ENCODE measurements at regions not wholly inside any gene's neighbourhood (a gene's known extent, or its start where the extent isn't known, plus 50 kb on each side); places are given as distances from the start of the nearest gene placed in this dataset.

DNA sequence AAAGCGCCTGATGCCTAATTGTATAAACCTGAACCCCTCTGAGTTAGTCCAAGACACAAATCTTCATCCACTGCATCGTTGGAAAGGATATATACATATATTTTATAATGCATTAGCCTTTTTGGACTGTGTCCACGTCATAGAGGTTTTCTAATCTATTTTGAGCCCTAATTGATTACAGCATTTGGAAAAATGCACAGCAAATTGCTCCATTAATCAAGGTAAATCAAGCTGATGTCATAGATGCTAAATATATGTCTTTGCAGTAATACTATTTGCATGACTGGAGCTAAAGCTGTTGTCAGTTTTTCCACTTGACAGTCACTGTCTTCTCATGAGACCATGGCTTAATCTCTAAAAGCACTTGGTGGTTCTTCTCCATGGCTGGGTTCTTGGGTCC, 483.5 kb upstream of the TNC start:
- no peak for DNase-seq (ENCODE audit: low spot score in 2 of 2, unreplicated experiment in 2 of 2)
- H3K4me1 Mint-ChIP-seq = peaks cover 5% of the 10 kb centered on the region
- H3K27ac Mint-ChIP-seq = no peak overlapping the region
- no peaks in the 10 kb centered on the region for H3K36me3 Mint-ChIP-seq
- H3K27me3 Mint-ChIP-seq (ENCODE audit: low read depth) = no peaks in the 10 kb centered on the region
- TF ChIP-seq, protein P1, sequence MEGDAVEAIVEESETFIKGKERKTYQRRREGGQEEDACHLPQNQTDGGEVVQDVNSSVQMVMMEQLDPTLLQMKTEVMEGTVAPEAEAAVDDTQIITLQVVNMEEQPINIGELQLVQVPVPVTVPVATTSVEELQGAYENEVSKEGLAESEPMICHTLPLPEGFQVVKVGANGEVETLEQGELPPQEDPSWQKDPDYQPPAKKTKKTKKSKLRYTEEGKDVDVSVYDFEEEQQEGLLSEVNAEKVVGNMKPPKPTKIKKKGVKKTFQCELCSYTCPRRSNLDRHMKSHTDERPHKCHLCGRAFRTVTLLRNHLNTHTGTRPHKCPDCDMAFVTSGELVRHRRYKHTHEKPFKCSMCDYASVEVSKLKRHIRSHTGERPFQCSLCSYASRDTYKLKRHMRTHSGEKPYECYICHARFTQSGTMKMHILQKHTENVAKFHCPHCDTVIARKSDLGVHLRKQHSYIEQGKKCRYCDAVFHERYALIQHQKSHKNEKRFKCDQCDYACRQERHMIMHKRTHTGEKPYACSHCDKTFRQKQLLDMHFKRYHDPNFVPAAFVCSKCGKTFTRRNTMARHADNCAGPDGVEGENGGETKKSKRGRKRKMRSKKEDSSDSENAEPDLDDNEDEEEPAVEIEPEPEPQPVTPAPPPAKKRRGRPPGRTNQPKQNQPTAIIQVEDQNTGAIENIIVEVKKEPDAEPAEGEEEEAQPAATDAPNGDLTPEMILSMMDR (IDR thresholded peaks at IDR 0.05; ENCODE audit: unreplicated experiment) = no peak
- no peaks in the 10 kb centered on the region for H3K9me3 Mint-ChIP-seq
- no peak overlapping the region for H3K4me3 Mint-ChIP-seq

DNA sequence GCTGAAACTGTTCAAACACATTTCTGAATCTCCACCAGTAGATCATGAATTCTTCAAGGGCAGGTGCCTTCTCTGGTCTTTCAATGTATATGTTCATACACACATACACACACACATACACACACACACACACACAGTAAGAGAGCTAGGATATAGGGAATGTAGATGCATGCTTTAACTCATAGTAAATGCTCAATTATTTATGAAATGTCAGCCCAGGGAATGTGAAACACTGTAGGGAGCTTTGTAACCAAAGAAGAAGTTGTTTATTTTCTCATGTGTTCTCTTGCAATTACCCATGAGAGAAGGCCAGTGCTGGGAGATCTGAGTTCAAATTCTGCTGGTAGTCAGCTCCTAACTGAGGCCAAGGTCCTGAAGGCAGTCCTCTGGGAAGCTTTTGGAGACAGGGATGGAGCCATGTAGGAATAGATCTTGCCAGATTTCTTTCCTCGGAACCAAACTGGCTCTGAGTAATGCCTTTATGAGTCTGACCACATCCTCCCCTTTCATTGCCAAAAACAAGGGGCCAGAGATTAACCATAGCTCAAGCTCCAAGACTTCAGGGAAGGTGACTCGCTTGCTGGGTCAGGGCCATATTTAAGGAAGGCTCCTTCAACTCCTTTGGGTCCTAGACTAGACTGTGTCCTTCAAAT, 487.0 kb upstream of the TNC start:
- no peaks in the 10 kb centered on the region for H3K36me3 Mint-ChIP-seq
- H3K4me1 Mint-ChIP-seq = no peaks in the 10 kb centered on the region
- DNase-seq (ENCODE audit: low spot score in 2 of 2, unreplicated experiment in 2 of 2) = no peak
- H3K9me3 Mint-ChIP-seq = no peaks in the 10 kb centered on the region
- no peak overlapping the region for H3K27ac Mint-ChIP-seq
- no peak overlapping the region for H3K4me3 Mint-ChIP-seq
- no peaks in the 10 kb centered on the region for H3K27me3 Mint-ChIP-seq (ENCODE audit: low read depth)
- TF ChIP-seq, protein P1 (IDR thresholded peaks at IDR 0.05; ENCODE audit: unreplicated experiment) = no peak

DNA sequence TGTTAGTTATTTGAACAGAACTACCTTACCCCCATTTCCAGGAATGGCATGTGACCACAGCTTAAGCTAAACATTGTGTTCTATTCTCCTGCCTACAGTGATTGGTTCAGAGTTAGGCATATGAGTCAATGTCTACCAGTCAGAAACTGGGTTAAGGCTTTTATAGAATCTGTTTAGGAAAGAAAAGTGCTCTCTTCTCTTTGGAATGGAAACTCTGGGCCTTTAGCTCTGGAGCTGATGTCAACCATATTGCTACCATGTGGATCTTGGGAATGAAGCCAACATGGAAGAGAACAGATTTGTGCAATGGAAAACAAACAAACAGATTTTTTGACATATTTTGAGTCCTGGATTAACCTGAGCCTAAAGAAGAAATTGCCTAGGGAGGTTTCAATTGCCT, 488.9 kb upstream of the TNC start:
- H3K4me1 Mint-ChIP-seq = peaks cover 9% of the 10 kb centered on the region
- no peaks in the 10 kb centered on the region for H3K36me3 Mint-ChIP-seq
- no peak overlapping the region for H3K27ac Mint-ChIP-seq
- DNase-seq (ENCODE audit: low spot score in 2 of 2, unreplicated experiment in 2 of 2) = no peak
- no peak overlapping the region for H3K4me3 Mint-ChIP-seq
- no peaks in the 10 kb centered on the region for H3K9me3 Mint-ChIP-seq
- TF ChIP-seq, protein P1 (IDR thresholded peaks at IDR 0.05; ENCODE audit: unreplicated experiment) = no peak
- no peaks in the 10 kb centered on the region for H3K27me3 Mint-ChIP-seq (ENCODE audit: low read depth)

DNA sequence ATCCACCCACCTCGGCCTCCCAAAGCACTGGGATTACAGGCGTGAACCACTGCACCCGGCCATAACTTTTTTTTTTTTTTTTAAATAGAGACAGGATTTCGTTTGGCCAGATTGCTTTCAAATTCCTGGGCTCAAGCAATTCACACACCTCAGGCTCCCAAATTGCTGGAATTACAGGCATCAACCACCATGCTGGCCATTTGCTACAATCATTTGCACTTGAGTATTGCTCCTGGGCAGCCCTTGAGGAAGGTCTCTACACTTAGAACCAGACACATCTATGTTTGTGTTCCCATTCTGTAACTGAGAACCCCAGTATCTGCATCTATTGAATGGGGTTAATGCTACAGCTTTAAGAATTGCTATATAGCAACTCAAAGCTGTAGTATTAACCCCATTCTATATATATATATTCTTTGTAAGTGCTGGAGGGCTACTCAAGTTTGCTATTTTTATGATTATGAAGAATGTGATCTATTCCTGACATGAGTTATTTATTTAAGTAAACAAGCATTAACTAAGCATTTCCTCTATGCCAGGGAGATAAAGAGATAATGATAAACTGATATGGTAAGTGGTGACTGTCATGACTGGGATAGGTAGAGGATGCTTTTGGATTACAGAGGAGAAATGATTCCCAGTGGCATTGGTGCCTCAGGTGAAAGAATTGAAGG, 496.5 kb upstream of the TNC start:
- Mint-ChIP-seq H3K27me3 (ENCODE audit: low read depth) (no peaks in the 10 kb centered on the region), H3K4me1 (peaks cover 13% of the 10 kb centered on the region), H3K9me3 (no peaks in the 10 kb centered on the region), H3K36me3 (no peaks in the 10 kb centered on the region), H3K4me3 (no peak overlapping the region), H3K27ac (no peak overlapping the region)
- DNase-seq (ENCODE audit: low spot score in 2 of 2, unreplicated experiment in 2 of 2) = no peak
- TF ChIP-seq, protein P1 (IDR thresholded peaks at IDR 0.05; ENCODE audit: unreplicated experiment) = no peak

DNA sequence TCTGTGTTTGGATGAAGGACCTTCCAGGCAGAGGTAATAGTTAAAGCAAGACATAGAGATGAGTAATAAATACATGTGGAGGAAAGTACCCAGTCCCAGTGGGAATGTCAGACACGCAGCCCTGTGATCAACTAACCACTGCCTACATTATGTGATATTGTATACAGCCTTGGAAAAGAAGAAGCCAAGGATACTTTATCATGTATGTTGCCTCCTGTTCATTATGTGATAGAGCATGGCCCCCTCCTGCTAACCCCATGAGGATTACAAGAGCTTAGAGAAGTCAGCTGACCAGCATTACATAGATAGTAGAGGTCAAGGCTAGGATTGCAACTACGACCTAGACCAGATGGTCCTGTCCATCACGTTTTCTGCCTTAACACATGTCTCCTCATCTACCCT, 497.0 kb upstream of the TNC start:
- Mint-ChIP-seq H3K36me3 (no peaks in the 10 kb centered on the region), H3K27ac (no peak overlapping the region), H3K9me3 (peaks cover under 1% of the 10 kb centered on the region), H3K4me1 (peaks cover 13% of the 10 kb centered on the region), H3K4me3 (no peak overlapping the region), H3K27me3 (ENCODE audit: low read depth) (no peaks in the 10 kb centered on the region)
- DNase-seq (ENCODE audit: low spot score in 2 of 2, unreplicated experiment in 2 of 2) = no peak
- TF ChIP-seq, protein P1 (IDR thresholded peaks at IDR 0.05; ENCODE audit: unreplicated experiment) = no peak

Data from mesothelial cell of epicardium (in vitro differentiated cells).